GM21737 (cell line): ENCODE measurements at regions not wholly inside any gene's neighbourhood (a gene's known extent, or its start where the extent isn't known, plus 50 kb on each side); places are given as distances from the start of the nearest gene placed in this dataset.
"Not testable (repeated sequence)": the region's sequence is repeated elsewhere in the genome, so short reads cannot be mapped to it uniquely, and the experiment has no call there.

Experiments
- ATAC-seq: cut with Tn5 transposase; IDR thresholded peaks from one replicate; pipeline ENCODE4 v1.9.1; 2021; ENCODE audit warnings: mild to moderate bottlenecking, moderate library complexity; ENCODE audit not compliant: unreplicated experiment

- ATAC-seq = no peak
Measured at GRCh38 chr9:96157675-96158074, 144.3 kb downstream of the HSD17B3 start.

DNA sequence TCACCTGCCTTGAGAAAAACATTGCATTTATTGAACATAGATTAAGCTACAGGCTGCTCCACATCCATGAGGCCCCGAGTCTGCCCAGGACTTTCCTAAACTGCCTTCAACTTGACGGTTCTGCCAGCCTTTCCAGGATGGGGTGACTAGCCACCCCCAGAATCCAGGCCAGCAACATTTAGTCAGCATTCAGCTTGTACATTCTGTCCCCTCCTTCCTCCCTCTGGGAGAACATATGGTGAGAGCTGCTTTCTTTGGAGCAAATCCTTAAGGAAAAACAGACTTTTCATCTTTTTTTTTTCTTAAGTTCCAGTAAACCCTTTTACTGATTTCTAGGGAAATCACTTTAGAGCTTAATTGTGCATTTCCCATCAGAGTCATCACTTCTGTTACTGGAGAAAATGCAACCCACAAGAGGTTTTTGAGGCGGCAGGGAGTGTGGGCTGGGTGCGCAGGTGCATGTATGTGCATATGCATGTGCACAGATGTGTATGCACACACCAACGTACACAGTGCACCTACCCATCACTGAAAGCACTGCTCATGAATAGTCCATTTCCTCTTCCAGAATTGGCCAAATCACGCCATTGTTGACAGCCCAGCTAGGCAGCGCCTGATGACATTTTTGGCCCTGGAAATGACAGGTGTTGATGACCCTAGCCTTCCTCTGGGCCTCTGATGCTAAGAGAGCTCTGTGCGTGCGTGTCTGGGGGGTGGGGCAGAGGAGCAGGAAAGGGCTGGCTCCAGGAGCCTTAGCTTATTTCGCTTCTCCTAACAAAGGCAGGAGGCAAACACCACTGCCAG lies 145.6 kb downstream of the HSD17B3 start:
- no peak for ATAC-seq

DNA sequence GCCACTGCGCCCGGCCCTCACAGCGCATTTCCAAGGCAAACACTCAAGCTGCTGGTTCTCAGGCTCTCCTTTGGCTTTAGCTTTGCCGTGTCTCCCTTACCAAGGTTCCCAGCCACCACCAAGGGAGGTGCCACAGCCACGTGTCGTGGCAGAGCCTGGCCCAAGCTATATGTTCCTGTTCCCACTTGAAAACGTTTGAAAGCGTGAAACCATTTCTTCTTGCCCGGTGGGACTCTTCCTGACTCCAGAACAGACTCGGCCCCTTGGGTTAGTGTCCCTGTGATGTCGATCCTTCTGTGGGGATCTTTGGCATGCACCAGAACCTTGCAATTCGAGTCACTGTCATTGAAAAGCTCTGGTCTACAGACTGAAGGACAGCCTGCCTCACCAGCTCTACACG lies 147.9 kb downstream of the HSD17B3 start:
- no peak for ATAC-seq

DNA sequence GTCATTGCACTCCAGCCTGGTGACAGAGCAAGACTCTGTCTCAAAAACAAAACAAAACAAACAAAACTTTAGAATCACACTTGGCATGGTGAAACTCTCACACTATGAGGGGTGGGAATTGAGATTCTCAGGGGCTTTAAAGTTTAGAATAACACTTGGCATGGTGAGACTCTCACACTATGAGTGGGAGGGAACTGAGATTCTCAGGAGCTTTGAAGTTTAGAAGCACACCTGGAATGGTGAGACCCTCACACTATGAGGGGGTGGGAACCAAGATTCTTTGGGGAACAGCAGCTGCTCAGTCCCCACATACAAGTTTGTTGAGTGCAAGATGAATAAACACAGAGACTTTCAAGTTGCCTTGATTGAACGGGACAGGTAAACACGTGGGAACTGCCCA lies 149.4 kb downstream of the HSD17B3 start:
- ATAC-seq = no peak

DNA sequence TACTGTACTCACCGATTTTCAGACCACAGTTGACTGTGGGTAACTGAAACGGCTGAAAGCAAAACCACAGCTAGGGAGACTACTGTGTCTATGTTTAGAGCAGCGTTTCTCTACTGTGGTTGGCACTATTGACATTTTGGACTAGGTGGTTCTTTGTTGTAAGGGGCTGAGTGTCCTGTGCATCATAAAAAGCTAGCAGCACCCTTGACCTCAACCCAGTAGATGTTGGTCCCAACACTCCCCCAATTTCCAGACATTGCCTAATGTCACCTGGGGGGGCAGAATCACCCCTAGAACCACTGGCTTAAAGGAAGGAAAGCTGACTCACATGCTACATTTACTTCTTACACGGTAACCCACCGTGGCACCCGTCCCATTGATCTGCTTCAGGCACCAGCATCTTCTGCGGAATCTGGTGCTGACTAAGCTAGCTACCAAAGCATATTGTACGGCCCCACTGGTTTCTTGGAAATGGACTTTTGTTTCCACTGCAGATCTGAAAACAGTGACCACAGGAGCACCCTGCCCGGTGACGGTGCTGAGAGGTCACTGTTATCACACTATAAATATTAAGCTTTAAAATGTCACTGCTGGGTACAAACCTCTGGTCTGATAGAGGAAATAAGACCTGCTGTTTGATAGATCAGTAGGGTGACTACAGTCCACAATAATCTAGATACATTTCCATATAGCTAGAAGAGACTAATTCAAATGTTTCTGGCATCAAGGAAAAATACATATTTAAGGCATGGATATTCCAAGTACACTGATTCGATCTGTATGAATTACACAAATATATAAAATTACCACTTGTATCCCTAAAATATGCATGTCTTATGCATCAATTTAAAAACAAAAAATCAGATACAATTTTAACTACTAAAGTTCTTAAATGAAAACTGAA lies 151.4 kb downstream of the HSD17B3 start:
- peak; percentile 88 for ATAC-seq

GRCh38 chr9:96149533-96150280 lies 152.3 kb downstream of the HSD17B3 start:
- peak; percentile 44 for ATAC-seq

DNA sequence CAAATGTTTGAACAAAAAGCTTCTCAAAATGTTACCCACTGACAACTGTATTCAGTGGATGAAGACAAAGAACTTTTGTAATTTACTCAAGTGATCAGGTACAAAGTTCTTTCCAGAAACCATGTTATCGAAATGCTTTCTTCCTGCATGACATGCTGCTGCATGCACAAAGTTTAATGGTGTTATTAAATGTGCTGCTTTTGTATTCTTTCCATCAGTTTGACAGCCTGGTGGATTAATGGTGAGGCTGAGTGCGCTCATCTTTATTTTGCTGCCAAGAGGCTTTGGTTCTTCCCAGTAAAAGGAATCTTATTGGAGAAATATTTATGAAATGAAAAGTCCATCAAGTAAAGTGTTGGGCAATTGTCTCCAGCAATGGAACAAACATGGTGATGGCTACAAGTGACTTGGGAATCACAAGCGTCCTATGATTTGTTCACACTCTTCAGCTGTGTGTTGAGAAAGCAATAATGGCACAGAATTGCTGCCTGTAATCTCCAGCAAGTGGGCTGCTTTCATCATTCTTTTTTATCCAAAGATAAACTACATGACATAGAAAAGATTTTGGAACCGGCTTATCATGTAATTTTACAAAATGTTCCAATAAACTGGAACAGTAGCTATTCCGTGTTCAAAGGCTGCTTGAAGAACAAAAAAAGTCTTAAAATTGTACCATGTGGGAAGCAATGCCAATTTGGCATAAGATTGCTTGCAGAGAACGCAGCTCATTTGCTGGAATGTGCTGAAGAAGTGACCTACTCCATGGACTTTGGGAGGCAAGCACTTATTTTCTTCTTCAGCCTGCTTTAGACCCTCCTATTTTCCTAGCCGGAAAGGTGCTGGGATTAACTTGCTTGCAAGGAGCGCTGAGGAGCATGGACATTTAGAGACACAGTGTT lies 153.1 kb downstream of the HSD17B3 start:
- no peak for ATAC-seq

GRCh38 chr9:96147029-96147428 lies 154.9 kb downstream of the HSD17B3 start:
- not testable (repeated sequence) for ATAC-seq

- no peak for ATAC-seq
Measured at GRCh38 chr9:96141666-96142065, 160.3 kb downstream of the HSD17B3 start.

DNA sequence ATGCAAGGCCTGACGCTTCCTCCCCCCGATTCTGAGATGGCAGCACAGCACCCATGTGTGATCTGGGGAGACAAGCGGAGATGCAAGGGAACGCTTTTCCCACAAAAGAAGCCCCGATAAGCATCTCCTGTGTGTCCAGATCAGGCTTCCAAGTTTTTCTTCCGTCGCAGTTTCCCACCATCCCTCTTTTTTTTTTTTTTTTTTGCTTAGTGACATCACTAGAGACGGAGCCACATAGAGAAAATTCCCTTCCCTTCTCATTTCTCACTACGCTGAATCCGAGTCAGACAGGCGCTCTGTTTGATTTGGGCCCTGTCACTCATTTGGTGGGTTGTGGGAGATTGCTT lies 160.9 kb downstream of the HSD17B3 start:
- no peak for ATAC-seq

GRCh38 chr9:96140296-96141127 lies 161.5 kb downstream of the HSD17B3 start:
- no peak for ATAC-seq

DNA sequence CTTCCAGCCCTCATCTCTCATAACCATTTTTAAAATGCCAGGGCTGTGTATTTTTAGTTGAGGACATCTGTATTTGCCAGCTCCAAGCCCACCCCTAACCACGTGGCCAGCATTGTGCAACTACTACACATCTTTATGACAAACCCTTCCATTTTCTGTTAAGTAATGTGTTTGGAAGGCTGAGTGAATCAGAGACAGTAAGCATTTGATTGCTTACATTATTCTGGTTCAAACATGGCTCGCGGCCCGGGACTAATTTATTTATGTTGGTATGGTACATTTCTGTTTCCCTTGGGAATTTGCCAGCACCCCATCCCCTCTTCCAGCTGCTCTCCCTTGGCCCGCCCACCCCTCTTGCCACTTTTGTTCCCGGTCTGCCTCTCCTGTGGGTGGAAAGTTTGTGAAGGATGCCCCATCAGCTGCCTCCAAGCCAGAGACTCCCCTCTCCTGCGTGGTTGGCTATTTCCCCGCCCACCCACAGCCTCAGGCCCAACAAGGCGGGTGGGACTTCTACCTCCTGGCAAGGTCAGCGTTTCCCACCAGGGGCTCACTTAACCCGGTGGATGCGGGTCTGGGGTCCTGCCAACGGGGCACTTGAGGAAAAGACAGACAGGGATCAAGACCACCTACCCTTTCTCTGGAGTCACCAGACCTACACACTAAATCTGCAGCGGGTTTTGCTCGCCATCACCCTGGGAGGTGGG lies 162.2 kb downstream of the HSD17B3 start:
- ATAC-seq = no peak

- no peak for ATAC-seq
Measured at GRCh38 chr9:96138616-96139015, 163.4 kb downstream of the HSD17B3 start.

DNA sequence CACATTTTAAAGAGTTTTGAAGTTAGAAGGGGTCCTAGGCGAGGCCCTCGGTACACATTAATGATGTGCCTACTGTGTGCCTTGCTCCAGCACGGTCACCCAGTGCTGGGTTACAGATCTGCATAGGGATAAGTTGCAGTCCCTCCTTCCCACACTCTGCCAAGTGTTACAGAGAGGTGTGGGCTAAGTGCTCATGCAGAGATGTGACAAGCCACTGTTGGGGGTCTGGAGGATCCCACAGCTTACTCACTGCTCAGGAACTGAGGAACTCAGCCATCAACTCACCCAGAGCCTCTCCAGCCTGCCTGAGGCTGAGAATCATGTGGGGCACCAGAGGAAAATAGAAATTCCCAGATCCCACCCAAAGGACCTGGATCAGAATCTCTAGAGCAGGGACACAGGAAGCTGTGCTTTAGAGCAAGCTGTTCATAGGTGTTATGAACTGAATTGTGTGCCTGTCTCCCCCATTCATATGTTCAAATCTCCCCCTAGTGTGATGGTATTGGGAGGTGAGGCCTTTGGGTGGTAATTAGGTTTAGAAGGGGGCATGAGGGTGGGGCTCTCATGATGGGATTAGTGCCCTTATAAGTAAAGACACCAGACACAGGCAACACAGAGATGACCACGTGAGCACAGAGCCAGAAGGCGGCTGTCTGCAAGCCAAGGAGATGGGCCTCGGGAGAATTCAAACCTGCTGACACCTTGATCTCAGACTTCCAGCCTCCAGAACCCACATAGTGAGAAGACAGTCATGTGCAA lies 164.1 kb downstream of the HSD17B3 start:
- peak; percentile 27 for ATAC-seq

DNA sequence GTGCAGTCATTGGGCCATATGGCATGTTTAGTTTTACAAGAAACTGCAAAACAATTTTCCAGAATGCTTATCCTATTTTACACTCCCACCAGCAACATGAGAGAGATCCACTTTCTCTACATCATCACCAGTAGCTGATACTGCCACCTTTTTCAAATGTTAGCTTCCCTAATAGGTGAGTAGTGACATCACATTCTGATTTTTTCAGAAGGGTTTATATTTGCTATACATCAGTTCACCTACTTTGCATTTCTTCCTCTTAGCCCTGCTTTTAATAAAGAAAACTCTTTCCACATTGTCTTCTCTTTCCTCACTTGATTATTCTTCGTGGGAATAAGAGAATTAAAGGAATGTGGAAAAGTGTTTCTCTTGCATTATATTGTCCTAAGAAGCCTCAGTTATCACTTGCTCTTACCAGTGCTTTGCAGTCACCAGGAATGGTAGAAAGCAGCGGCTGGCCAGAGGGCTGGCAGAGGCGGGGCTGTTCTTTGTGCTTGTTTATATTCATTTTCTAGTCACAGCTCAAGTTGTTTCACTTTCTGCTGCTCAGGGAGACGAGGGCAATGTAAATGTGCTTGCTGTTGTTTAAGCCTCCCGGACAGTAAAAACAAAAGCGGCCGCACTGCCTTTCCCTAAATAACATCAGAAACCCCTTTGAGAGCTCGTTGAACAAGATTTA lies 164.8 kb downstream of the HSD17B3 start:
- peak; percentile 94 for ATAC-seq

GRCh38 chr9:96135753-96136290 lies 166.2 kb downstream of the HSD17B3 start:
- ATAC-seq = no peak

DNA sequence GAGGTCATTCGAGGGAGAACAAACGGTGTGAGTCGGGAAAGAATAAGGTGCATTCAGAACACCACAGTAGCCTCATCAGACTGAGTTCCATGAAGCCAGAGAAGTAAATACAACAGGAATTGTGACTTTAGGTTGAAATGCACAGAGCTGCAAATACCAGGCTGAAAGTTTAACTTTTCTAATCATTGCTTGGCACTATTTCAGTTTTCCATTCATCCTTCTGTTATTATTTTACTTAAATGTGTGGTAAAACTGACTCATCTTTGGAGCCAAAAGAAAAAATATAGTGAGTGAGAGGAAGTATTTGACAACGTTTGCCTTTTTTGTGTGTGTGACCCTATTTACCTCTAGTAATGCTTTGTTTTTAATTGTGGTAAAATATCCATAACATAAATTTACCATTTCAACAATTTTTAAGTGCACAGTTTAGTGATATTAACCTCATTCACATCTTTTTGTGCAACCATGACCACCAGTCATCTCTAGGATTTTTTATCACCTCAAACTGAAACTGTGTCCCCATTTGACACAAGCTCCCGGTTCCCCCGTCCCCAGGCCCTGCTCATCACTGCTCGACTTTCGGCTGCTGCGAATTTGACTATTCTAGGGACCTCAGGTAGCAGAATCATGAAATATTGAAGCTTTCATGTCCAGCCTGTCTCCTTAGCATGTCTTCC lies 166.8 kb downstream of the HSD17B3 start:
- ATAC-seq = no peak
